ENCODE measurements at regions not wholly inside any gene's neighbourhood (a gene's known extent, or its start where the extent isn't known, plus 50 kb on each side); places are given as distances from the start of the nearest gene placed in this dataset.

GRCh38 chr20:43830883-43831282 lies 83.8 kb upstream of the TOX2 start:
- no peak for TF ChIP-seq CTCF (IDR thresholded peaks at IDR 0.05)
- no peak for TF ChIP-seq EP300 (IDR thresholded peaks at IDR 0.05)
